Spleen (tissue), 7 donors: ENCODE measurements at regions not wholly inside any gene's neighbourhood (a gene's known extent, or its start where the extent isn't known, plus 50 kb on each side); places are given as distances from the start of the nearest gene placed in this dataset.

Experiments used
- CTCF ChIP-seq, 11 experiments: fragments of 200-600 bp in 7 of 11; fragments of 450-650 bp in 4 of 11; sonication (generic) in 4 of 11; IDR thresholded peaks in 8 of 11; conservative IDR thresholded peaks in 3 of 11; 1 replicate in 7 of 11; 2 replicates in 4 of 11; pipeline versions ENCODE4 v1.4.0 to v1.8.0; 2016 to 2021; ENCODE audit warnings: antibody characterized with exemption in 11 of 11, inconsistent platforms in 4 of 11, mild to moderate bottlenecking in 1 of 11
- POLR2A ChIP-seq, 3 donors: fragments of 450-650 bp; IDR thresholded peaks; one replicate each; pipeline ENCODE4 v1.5.1; 2017; ENCODE audit warnings: antibody characterized with exemption in 3 of 3, mild to moderate bottlenecking in 1 of 3
- donor health status: DM: no; HTN: no; CAD: no; lungs with moderate emphysema.
- donor health status: DM: no; HTN: no; CAD: no.
- donor health status: DM: no; HTN: no; CAD: no.

- TF ChIP-seq CTCF (IDR thresholded peaks at IDR 0.05 in 8 of 11, conservative IDR thresholded peaks at IDR 0.05 in 3 of 11) (no peak), POLR2A (IDR thresholded peaks at IDR 0.05) (no peak)
Observed at GRCh38 chr5:20287640-20288039, 299.6 kb upstream of the CDH18 start.
